Smooth muscle cell (in vitro differentiated cells): ENCODE measurements at regions not wholly inside any gene's neighbourhood (a gene's known extent, or its start where the extent isn't known, plus 50 kb on each side); places are given as distances from the start of the nearest gene placed in this dataset.
"Not testable (repeated sequence)": the region's sequence is repeated elsewhere in the genome, so short reads cannot be mapped to it uniquely, and the experiment has no call there.

Source experiments
- DNase-seq: peaks from one replicate; lab custom pipeline; 2025; ENCODE audit not compliant: unreplicated experiment; lab: John Stamatoyannopoulos, UW
- H2AFZ ChIP-seq: fragments of 200-600 bp; sonication (generic); 2 replicates; pipeline ENCODE4 v1.6.0; 2016; ENCODE audit warnings: antibody characterized with exemption, low read depth, mild to moderate bottlenecking
- H3F3A ChIP-seq: fragments of 200-600 bp; sonication (generic); 2 replicates; pipeline ENCODE4 v1.6.0; 2017; ENCODE audit warnings: antibody characterized with exemption, low read depth
- H3K27ac ChIP-seq: fragments of 200-600 bp; sonication (generic); 2 replicates; pipeline ENCODE4 v1.5.1; 2016; ENCODE audit warnings: low read depth, mild to moderate bottlenecking
- H3K27me3 ChIP-seq: fragments of 200-600 bp; sonication (generic); 2 replicates; pipeline ENCODE4 v1.6.1; 2016; ENCODE audit warnings: low read depth, mild to moderate bottlenecking
- H3K36me3 ChIP-seq: fragments of 200-600 bp; sonication (generic); 2 replicates; pipeline ENCODE4 v1.5.1; 2016; ENCODE audit warnings: low read depth
- H3K4me1 ChIP-seq: fragments of 200-600 bp; sonication (generic); 2 replicates; pipeline ENCODE4 v1.5.1; 2016; ENCODE audit warnings: low read depth
- H3K4me2 ChIP-seq: fragments of 200-600 bp; sonication (generic); 2 replicates; pipeline ENCODE4 v1.6.0; 2016; ENCODE audit warnings: mild to moderate bottlenecking
- H3K4me3 ChIP-seq: fragments of 200-600 bp; sonication (generic); 2 replicates; pipeline ENCODE4 v1.5.1; 2016; ENCODE audit warnings: mild to moderate bottlenecking
- H3K79me2 ChIP-seq: fragments of 200-600 bp; sonication (generic); 2 replicates; pipeline ENCODE4 v1.6.0; 2016; ENCODE audit warnings: low read depth, mild to moderate bottlenecking
- H3K9ac ChIP-seq: fragments of 200-600 bp; sonication (generic); 2 replicates; pipeline ENCODE4 v1.6.0; 2016; ENCODE audit warnings: low read depth
- H3K9me3 ChIP-seq: fragments of 200-600 bp; sonication (generic); replicated peaks from 2 replicates; pipeline ENCODE4 v1.5.1; 2016; ENCODE audit warnings: low read depth
- H4K20me1 ChIP-seq: fragments of 200-600 bp; sonication (generic); 2 replicates; pipeline ENCODE4 v1.6.0; 2016; ENCODE audit warnings: low read depth
- WGBS: methylation state at CpG from one replicate; pipeline ENCODE4 v1.1.7; 2016; ENCODE audit warnings: low lambda C conversion rate; 5-methylcytosine and 5-hydroxymethylcytosine counted together

GRCh38 chr7:65145008-65145407, 138.5 kb upstream of the ERV3-1 start:
- not testable (repeated sequence) for H4K20me1 ChIP-seq, H3K4me1 ChIP-seq, H3K27me3 ChIP-seq, H3K79me2 ChIP-seq, H3F3A ChIP-seq, H3K9me3 ChIP-seq, H2AFZ ChIP-seq, H3K4me3 ChIP-seq, H3K4me2 ChIP-seq, H3K36me3 ChIP-seq, H3K27ac ChIP-seq, DNase-seq, H3K9ac ChIP-seq
- WGBS = 84% methylated on average over 1 of the region's 1 CpG

- H3K9ac ChIP-seq = not testable (repeated sequence)
- 83% methylated on average over 2 of the region's 2 CpGs for WGBS
These were observed 138.1 kb upstream of the ERV3-1 start for GRCh38 chr7:65144557-65144956.

DNA sequence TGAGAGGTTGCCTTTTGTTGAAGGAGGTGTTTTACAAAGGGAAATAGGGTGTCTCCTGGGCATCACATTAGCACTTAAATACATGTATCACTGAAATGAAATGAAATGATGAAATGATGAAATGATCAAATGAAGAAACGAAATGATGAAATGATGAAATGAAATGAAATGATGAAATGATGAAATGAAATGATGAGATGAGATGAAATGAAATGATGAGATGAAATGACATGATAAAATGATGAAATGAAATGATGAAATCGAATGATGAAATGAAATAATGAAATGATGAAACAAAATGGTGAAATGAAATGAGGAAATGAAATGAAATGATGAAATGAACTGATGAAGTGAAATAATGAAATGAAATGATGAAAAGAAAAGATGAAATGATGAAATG, 137.6 kb upstream of the ERV3-1 start:
- not testable (repeated sequence) for H3K9ac ChIP-seq, H3K4me1 ChIP-seq, H4K20me1 ChIP-seq, H3K79me2 ChIP-seq, H3K4me3 ChIP-seq, H3K27me3 ChIP-seq, H3K4me2 ChIP-seq, H3K9me3 ChIP-seq, H2AFZ ChIP-seq, DNase-seq, H3F3A ChIP-seq, H3K36me3 ChIP-seq, H3K27ac ChIP-seq
- 82% methylated on average over 2 of the region's 2 CpGs for WGBS

More at GRCh38 chr7:65144557-65144956, 138.1 kb upstream of the ERV3-1 start:
- H3K27ac ChIP-seq, H4K20me1 ChIP-seq, H3K4me1 ChIP-seq, H3K9me3 ChIP-seq, H3K4me3 ChIP-seq, H3F3A ChIP-seq, H3K36me3 ChIP-seq, DNase-seq, H2AFZ ChIP-seq, H3K79me2 ChIP-seq, H3K27me3 ChIP-seq, H3K4me2 ChIP-seq: not testable (repeated sequence)

- H3K4me1 ChIP-seq, H3K4me2 ChIP-seq, DNase-seq, H3K9me3 ChIP-seq, H3K27ac ChIP-seq, H3K79me2 ChIP-seq, H3K4me3 ChIP-seq, H4K20me1 ChIP-seq, H3F3A ChIP-seq, H3K36me3 ChIP-seq, H3K27me3 ChIP-seq, H2AFZ ChIP-seq, H3K9ac ChIP-seq: not testable (repeated sequence)
- WGBS = 71% methylated on average over 1 of the region's 6 CpGs
These were observed 135.4 kb upstream of the ERV3-1 start for GRCh38 chr7:65141894-65142293.

DNA sequence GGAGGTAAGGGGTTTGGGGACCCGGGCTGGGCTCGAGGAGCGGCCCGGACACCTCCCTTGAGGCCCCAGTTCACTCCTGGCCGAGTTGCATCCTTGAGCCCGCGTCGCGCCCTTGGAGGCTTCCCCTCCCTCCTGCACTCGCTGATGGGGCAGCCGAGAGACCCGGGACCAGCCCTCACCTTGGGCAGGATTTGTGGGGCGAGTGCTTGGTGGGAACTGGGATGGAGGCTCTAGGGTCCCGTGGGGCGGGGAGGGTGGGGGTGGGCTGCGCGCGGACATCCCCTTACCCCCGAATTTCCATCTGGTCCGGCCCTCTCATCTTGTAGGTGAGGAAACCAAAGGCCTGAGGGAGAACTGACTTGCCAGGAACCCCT, 134.9 kb upstream of the ERV3-1 start:
- H3K27ac ChIP-seq, H2AFZ ChIP-seq, H3K4me3 ChIP-seq, H4K20me1 ChIP-seq, H3K9ac ChIP-seq, H3K4me1 ChIP-seq, H3K79me2 ChIP-seq, H3K9me3 ChIP-seq, H3K27me3 ChIP-seq, H3K4me2 ChIP-seq, H3K36me3 ChIP-seq, DNase-seq, H3F3A ChIP-seq: not testable (repeated sequence)
- 48% methylated on average over 10 of the region's 20 CpGs for WGBS

GRCh38 chr7:65140543-65141404, 134.3 kb upstream of the ERV3-1 start:
- not testable (repeated sequence) for DNase-seq, H4K20me1 ChIP-seq, H3K9me3 ChIP-seq, H3K9ac ChIP-seq, H3K4me3 ChIP-seq, H3K27ac ChIP-seq, H3K27me3 ChIP-seq, H3K4me2 ChIP-seq, H3K4me1 ChIP-seq, H3F3A ChIP-seq, H2AFZ ChIP-seq, H3K79me2 ChIP-seq, H3K36me3 ChIP-seq
- no CpG with 5 or more reads among the region's 79 CpGs for WGBS

GRCh38 chr7:65136850-65137249, 130.4 kb upstream of the ERV3-1 start:
- no CpG with 5 or more reads among the region's 5 CpGs for WGBS
- H3K36me3 ChIP-seq = not testable (repeated sequence)

GRCh38 chr7:65133087-65133486, 126.6 kb upstream of the ERV3-1 start:
- H3K4me1 ChIP-seq, H3K4me3 ChIP-seq, H3K27ac ChIP-seq, DNase-seq, H2AFZ ChIP-seq, H3K27me3 ChIP-seq, H3K9me3 ChIP-seq, H3K79me2 ChIP-seq, H3K36me3 ChIP-seq, H4K20me1 ChIP-seq, H3K4me2 ChIP-seq, H3F3A ChIP-seq, H3K9ac ChIP-seq: not testable (repeated sequence)
- WGBS = no CpG with 5 or more reads among the region's 3 CpGs

More at GRCh38 chr7:65136850-65137249, 130.4 kb upstream of the ERV3-1 start:
- not testable (repeated sequence) for H3K4me1 ChIP-seq, H3F3A ChIP-seq, DNase-seq, H3K9me3 ChIP-seq, H3K27ac ChIP-seq, H3K27me3 ChIP-seq, H3K4me3 ChIP-seq, H3K4me2 ChIP-seq, H3K79me2 ChIP-seq, H4K20me1 ChIP-seq, H3K9ac ChIP-seq, H2AFZ ChIP-seq

DNA sequence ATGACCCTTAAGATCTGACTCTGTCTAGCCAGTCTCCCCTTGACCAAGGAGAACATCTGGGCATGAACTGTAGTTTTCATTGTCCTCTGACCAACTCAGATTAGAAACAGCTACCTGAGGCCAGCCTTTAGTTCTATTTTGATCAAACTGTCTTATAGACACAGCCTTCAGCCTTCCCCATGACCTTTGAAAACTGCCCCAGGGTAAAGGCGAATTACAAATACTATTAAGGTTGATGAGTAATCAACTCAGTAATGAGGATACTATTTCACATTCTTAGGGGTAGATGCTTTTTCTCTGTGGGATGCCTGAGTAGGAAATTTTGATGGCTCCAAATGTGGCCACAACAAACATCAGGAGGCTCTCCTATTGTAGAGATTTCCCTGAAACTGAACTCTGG, 125.8 kb upstream of the ERV3-1 start:
- not testable (repeated sequence) for H3K4me2 ChIP-seq, H3F3A ChIP-seq, H3K4me3 ChIP-seq, H3K27me3 ChIP-seq, H3K9me3 ChIP-seq, H3K27ac ChIP-seq, H3K36me3 ChIP-seq, DNase-seq, H4K20me1 ChIP-seq, H3K4me1 ChIP-seq, H3K9ac ChIP-seq, H3K79me2 ChIP-seq, H2AFZ ChIP-seq
- no CpG with 5 or more reads among the region's 1 CpG for WGBS
